ENCODE measurements at regions not wholly inside any gene's neighbourhood (a gene's known extent, or its start where the extent isn't known, plus 50 kb on each side); places are given as distances from the start of the nearest gene placed in this dataset.

DNA sequence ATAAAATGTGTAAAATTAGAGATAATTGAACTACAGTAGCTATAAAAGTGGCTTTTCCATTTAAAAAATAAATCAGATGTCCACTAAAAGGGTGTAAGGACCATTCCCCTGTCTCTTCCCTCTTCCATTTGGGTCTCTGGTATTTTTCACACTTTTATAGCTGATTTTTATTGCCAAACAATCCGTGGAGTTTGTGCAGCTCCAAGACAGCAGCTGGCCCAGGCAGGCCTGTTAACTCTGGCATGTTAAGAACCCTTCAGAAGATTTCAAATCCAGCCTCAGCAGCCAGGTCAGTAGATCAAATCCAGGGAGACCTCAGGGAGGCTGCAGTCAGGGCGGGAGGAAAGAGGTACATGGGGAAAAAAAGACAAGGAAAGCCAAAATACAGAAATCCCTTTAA, 827.1 kb upstream of the FANCL start:
- Histone ChIP-seq H3K4me3 (ENCODE audit: low read depth, low read length) (no peak overlapping the region), H3K4me1 (ENCODE audit: control insufficient read depth, insufficient read depth, low read length, poor library complexity, severe bottlenecking) (no peaks in the 10 kb centered on the region), H3K27me3 (ENCODE audit: control insufficient read depth, insufficient read depth, low read length) (no peaks in the 10 kb centered on the region), H3K36me3 (ENCODE audit: control insufficient read depth, insufficient read depth, low read length) (no peaks in the 10 kb centered on the region), H3K27ac (ENCODE audit: insufficient read depth, low read length, poor library complexity, severe bottlenecking) (no peak overlapping the region), H3K9me3 (ENCODE audit: control insufficient read depth in 2 of 2, low read length in 2 of 2) (no peaks in the 10 kb centered on the region)
- Mint-ChIP-seq H3K4me1 (no peaks in the 10 kb centered on the region), H3K27ac (no peak overlapping the region), H3K36me3 (no peaks in the 10 kb centered on the region), H3K4me3 (no peak overlapping the region), H3K9me3 (peaks cover 0 to 21% (median 4%) of the 10 kb centered on the region in 7 donors), H3K27me3 (no peaks in the 10 kb centered on the region)
- no peak for ATAC-seq (ENCODE audit: low read depth in 2 of 2)
- no peak for DNase-seq

DNA sequence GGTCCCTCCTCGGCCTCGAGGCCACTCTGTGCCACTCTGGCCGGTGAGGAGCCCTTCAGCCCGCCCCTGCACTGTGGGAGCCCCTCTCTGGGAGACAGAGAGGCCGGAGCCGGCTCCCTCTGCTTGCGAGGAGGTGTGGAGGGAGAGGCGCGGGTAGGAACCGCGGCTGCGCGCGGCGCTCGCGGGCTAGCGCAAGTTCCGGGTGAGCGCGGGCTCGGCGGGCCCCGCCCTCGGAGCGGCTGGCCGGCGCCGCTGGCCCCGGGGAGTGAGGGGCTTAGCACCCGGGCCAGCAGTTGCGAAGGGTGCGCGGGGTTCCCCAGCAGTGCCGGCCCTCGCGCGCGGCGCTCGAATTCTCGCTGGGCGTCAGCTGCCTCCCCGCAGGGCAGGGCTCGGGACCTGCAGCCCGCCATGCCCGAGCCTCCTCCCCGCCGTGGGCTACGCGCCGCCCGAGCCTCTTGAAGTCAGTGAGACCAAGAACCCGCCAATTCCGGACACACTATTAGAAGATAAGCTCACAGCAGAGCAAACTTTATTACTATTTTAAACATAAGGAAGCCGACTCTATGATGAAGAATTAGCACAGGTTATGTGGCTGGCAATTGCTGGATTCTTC, 825.8 kb upstream of the FANCL start:
- Histone ChIP-seq H3K4me1 (ENCODE audit: control insufficient read depth, insufficient read depth, low read length, poor library complexity, severe bottlenecking) (no peaks in the 10 kb centered on the region), H3K36me3 (ENCODE audit: control insufficient read depth, insufficient read depth, low read length) (no peaks in the 10 kb centered on the region), H3K9me3 (ENCODE audit: control insufficient read depth in 2 of 2, low read length in 2 of 2) (no peaks in the 10 kb centered on the region), H3K27ac (ENCODE audit: insufficient read depth, low read length, poor library complexity, severe bottlenecking) (no peak overlapping the region), H3K27me3 (ENCODE audit: control insufficient read depth, insufficient read depth, low read length) (no peaks in the 10 kb centered on the region), H3K4me3 (ENCODE audit: low read depth, low read length) (no peak overlapping the region)
- Mint-ChIP-seq H3K27me3 (no peaks in the 10 kb centered on the region), H3K36me3 (no peaks in the 10 kb centered on the region), H3K27ac (no peak overlapping the region), H3K4me3 (no peak overlapping the region), H3K9me3 (peaks cover 0 to 17% (median 3%) of the 10 kb centered on the region in 7 donors), H3K4me1 (no peaks in the 10 kb centered on the region)
- ATAC-seq (ENCODE audit: low read depth in 2 of 2) = no peak
- DNase-seq = no peak

DNA sequence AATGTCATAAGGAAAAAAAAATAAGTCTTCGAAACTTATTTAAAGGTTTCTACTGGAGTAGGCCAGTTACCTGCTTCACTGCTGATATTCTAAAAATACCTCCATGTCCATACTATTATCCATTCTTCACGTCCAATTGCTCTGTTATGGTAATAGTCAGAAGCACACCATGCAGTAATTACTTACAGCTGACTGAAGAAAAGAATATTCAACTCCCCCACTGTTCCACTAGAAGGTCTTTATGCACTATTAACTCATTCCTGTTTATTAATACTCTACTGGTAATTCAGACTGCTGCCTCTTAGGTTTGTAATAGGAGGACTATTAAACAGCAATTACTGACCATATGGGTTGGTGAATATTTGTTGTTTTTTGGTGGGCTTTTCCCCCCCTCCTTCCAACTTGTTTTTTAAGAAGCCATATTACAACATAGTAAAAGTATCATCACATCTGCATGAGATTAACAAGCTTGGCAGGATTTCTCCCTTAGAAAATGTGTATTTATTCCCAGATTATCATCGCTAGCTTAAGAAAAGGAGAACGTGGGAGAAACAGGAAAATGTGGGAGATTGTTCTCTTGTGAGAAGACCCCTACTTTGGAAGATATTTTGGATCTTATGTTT, 806.4 kb upstream of the FANCL start:
- ATAC-seq (ENCODE audit: low read depth in 2 of 2) (no peak), DNase-seq (no peak)
- Histone ChIP-seq H3K27me3 (ENCODE audit: control insufficient read depth, insufficient read depth, low read length) (no peaks in the 10 kb centered on the region), H3K27ac (ENCODE audit: insufficient read depth, low read length, poor library complexity, severe bottlenecking) (no peak overlapping the region), H3K4me1 (ENCODE audit: control insufficient read depth, insufficient read depth, low read length, poor library complexity, severe bottlenecking) (no peaks in the 10 kb centered on the region), H3K9me3 (ENCODE audit: control insufficient read depth in 2 of 2, low read length in 2 of 2) (no peaks in the 10 kb centered on the region), H3K36me3 (ENCODE audit: control insufficient read depth, insufficient read depth, low read length) (no peaks in the 10 kb centered on the region), H3K4me3 (ENCODE audit: low read depth, low read length) (no peak overlapping the region)
- H3K36me3 Mint-ChIP-seq = no peaks in the 10 kb centered on the region
- H3K4me1 Mint-ChIP-seq = no peaks in the 10 kb centered on the region
- H3K9me3 Mint-ChIP-seq = peaks cover 0 to 5% (median 1%) of the 10 kb centered on the region in 7 donors
- no peaks in the 10 kb centered on the region for H3K27me3 Mint-ChIP-seq
- H3K27ac Mint-ChIP-seq = no peak overlapping the region
- no peak overlapping the region for H3K4me3 Mint-ChIP-seq

DNA sequence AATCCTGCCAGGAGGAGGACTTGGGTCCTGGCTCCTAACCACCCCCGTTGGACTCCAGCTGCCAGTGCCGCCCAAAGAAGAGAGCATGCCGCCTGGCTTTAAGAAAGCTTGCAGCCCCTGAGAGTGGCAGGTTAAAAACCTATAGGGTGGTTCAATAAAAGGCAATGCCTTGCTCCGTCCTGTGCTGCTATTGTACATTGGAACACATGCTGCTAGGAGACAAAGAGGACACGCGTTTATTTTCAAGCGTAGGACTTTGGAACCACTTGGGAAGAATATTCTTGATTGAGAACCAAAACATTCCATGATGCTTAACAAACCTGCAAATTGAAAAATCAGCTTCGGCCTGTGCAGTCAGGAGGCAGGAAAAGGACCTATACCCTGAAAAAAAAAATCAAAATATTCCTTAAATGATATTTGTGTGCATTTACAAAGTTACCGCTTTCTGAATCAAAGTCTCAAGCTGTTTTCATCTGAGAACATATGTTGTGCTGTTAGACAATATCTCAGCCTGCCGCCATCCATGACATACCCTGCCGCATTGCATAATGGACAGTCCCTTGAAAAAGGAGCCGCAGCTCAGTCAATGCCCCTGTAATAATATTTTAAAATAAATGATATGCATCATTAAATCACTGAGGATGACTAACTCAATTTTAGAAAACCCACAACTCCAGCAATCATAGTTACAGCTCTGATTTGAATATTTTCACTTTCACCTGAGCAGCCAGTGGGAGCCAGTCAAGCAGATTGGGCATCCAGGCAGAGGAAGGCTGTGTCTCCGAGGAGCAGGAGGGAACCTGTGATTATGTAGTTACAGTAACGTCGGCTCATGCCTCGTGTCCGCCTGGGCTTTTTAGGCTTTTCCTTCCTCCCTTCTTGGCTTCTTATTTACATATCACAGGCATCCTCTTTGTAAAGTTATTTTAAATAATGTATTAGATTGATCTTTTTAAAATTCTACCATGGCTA, 805.6 kb upstream of the FANCL start:
- Histone ChIP-seq H3K27ac (ENCODE audit: insufficient read depth, low read length, poor library complexity, severe bottlenecking) (no peak overlapping the region), H3K36me3 (ENCODE audit: control insufficient read depth, insufficient read depth, low read length) (no peaks in the 10 kb centered on the region), H3K27me3 (ENCODE audit: control insufficient read depth, insufficient read depth, low read length) (no peaks in the 10 kb centered on the region), H3K4me3 (ENCODE audit: low read depth, low read length) (no peak overlapping the region), H3K9me3 (ENCODE audit: control insufficient read depth in 2 of 2, low read length in 2 of 2) (no peaks in the 10 kb centered on the region), H3K4me1 (ENCODE audit: control insufficient read depth, insufficient read depth, low read length, poor library complexity, severe bottlenecking) (no peaks in the 10 kb centered on the region)
- Mint-ChIP-seq H3K4me1 (no peaks in the 10 kb centered on the region), H3K27ac (no peak overlapping the region), H3K27me3 (no peaks in the 10 kb centered on the region), H3K36me3 (no peaks in the 10 kb centered on the region), H3K4me3 (no peak overlapping the region), H3K9me3 (peaks cover 0 to 5% (median 1%) of the 10 kb centered on the region in 7 donors)
- ATAC-seq (ENCODE audit: low read depth in 2 of 2) (no peak), DNase-seq (no peak)

DNA sequence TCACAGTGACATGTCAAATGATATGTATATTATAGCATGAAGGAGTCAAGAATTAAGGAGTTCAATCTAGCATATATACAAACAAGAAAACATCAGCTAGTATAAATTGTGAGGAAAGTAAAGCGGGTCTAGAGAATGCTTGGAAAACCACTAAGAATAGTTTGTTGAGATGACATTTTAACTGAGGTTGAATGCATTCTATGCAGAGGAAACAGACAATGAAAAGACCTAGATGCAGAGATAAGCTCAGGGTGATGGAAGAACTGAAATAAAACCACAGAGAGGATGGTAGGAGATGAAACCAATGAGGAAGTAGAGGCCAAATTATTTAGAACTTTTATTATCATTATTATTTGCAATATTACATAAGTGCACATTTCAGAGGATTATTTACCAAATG, 803.6 kb upstream of the FANCL start:
- no peak for ATAC-seq (ENCODE audit: low read depth in 2 of 2)
- Histone ChIP-seq H3K27me3 (ENCODE audit: control insufficient read depth, insufficient read depth, low read length) (no peaks in the 10 kb centered on the region), H3K27ac (ENCODE audit: insufficient read depth, low read length, poor library complexity, severe bottlenecking) (no peak overlapping the region), H3K9me3 (ENCODE audit: control insufficient read depth in 2 of 2, low read length in 2 of 2) (no peaks in the 10 kb centered on the region), H3K4me1 (ENCODE audit: control insufficient read depth, insufficient read depth, low read length, poor library complexity, severe bottlenecking) (no peaks in the 10 kb centered on the region), H3K36me3 (ENCODE audit: control insufficient read depth, insufficient read depth, low read length) (no peaks in the 10 kb centered on the region), H3K4me3 (ENCODE audit: low read depth, low read length) (no peak overlapping the region)
- Mint-ChIP-seq H3K27me3 (no peaks in the 10 kb centered on the region), H3K36me3 (no peaks in the 10 kb centered on the region), H3K4me3 (no peak overlapping the region), H3K27ac (no peak overlapping the region), H3K4me1 (no peaks in the 10 kb centered on the region), H3K9me3 (peaks cover 0 to 4% (median 0%) of the 10 kb centered on the region in 7 donors)
- DNase-seq = no peak

DNA sequence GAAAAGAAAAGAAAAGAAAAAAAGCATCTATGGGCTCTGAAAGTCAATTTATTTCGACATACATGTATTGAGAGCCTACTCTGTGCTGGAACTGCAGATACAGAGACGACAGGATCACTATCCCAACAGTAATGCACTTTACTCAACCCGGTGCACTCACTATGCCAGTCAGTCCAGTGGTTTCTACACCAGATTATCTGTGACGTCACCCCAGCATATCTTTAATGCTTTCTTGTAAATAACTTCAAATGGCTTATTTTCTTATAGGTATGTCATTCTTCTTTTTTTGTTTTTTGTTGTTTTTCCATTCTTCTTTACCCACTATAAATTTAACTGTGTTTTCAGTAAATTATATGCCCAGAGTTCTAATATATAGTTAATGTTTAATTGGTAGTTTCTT, 800.0 kb upstream of the FANCL start:
- peaks cover 0 to 4% (median 1%) of the 10 kb centered on the region in 7 donors for H3K9me3 Mint-ChIP-seq
- DNase-seq = no peak
- H3K4me3 Mint-ChIP-seq = no peak overlapping the region
- ATAC-seq (ENCODE audit: low read depth in 2 of 2) = no peak
- Histone ChIP-seq H3K27me3 (ENCODE audit: control insufficient read depth, insufficient read depth, low read length) (no peaks in the 10 kb centered on the region), H3K9me3 (ENCODE audit: control insufficient read depth in 2 of 2, low read length in 2 of 2) (no peaks in the 10 kb centered on the region), H3K27ac (ENCODE audit: insufficient read depth, low read length, poor library complexity, severe bottlenecking) (no peak overlapping the region), H3K4me3 (ENCODE audit: low read depth, low read length) (no peak overlapping the region), H3K4me1 (ENCODE audit: control insufficient read depth, insufficient read depth, low read length, poor library complexity, severe bottlenecking) (no peaks in the 10 kb centered on the region), H3K36me3 (ENCODE audit: control insufficient read depth, insufficient read depth, low read length) (no peaks in the 10 kb centered on the region)
- H3K4me1 Mint-ChIP-seq = no peaks in the 10 kb centered on the region
- H3K27me3 Mint-ChIP-seq = no peaks in the 10 kb centered on the region
- no peak overlapping the region for H3K27ac Mint-ChIP-seq
- no peaks in the 10 kb centered on the region for H3K36me3 Mint-ChIP-seq

DNA sequence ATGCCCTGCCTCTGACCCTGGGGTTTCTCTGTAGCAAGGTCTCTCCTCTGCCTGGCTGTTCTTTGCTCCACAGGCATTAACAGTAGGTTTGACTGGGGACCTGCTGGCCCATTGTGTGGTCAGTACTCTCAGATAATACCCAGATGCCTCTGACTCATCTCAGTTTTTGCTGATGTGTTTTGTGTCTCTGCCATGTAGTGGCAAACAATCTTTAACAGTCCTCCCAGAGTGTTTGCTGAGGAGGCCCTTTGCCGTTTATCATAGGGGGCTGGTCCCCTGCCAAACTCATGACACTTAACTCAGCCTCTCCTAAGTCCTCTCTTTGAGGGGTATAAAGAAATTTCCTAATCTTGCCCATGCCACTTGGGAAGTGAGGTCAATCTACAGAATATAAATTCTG, 793.7 kb upstream of the FANCL start:
- no peak overlapping the region for H3K4me3 ChIP-seq (ENCODE audit: low read depth, low read length)

More for the DNA sequence above, 793.7 kb upstream of the FANCL start:
- no peaks in the 10 kb centered on the region for H3K27me3 ChIP-seq (ENCODE audit: control insufficient read depth, insufficient read depth, low read length)
- H3K9me3 Mint-ChIP-seq = peaks cover 0 to 11% (median 2%) of the 10 kb centered on the region in 7 donors
- no peak for ATAC-seq (ENCODE audit: low read depth in 2 of 2)
- no peak overlapping the region for H3K27ac Mint-ChIP-seq
- no peaks in the 10 kb centered on the region for H3K9me3 ChIP-seq (ENCODE audit: control insufficient read depth in 2 of 2, low read length in 2 of 2)
- no peaks in the 10 kb centered on the region for H3K36me3 ChIP-seq (ENCODE audit: control insufficient read depth, insufficient read depth, low read length)
- no peaks in the 10 kb centered on the region for H3K4me1 Mint-ChIP-seq
- no peak overlapping the region for H3K27ac ChIP-seq (ENCODE audit: insufficient read depth, low read length, poor library complexity, severe bottlenecking)
- H3K4me3 Mint-ChIP-seq = no peak overlapping the region
- H3K4me1 ChIP-seq (ENCODE audit: control insufficient read depth, insufficient read depth, low read length, poor library complexity, severe bottlenecking) = no peaks in the 10 kb centered on the region
- no peak for DNase-seq
- no peaks in the 10 kb centered on the region for H3K27me3 Mint-ChIP-seq
- no peaks in the 10 kb centered on the region for H3K36me3 Mint-ChIP-seq

All from CD4-positive, CD25-positive, alpha-beta regulatory T cell (primary cell).